ENCODE measurements at regions not wholly inside any gene's neighbourhood (a gene's known extent, or its start where the extent isn't known, plus 50 kb on each side); places are given as distances from the start of the nearest gene placed in this dataset.

DNA sequence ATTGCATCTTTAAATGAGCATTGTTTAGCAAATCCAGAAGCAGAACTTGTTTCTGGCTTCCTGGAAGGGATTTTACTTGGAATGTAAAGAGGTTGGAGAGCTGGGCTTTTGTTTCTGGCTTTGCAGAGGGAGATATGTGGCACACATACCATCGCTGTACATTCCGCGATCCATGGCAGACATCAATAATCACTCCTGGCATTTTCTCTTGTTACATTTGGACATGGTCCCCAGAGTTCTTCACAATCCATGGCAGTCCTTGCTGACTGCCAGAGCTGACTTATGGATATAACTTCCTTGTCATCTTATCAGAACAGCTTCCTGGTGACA, 445.6 kb upstream of the SPRED2 start:
- no peak for DNase-seq

DNA sequence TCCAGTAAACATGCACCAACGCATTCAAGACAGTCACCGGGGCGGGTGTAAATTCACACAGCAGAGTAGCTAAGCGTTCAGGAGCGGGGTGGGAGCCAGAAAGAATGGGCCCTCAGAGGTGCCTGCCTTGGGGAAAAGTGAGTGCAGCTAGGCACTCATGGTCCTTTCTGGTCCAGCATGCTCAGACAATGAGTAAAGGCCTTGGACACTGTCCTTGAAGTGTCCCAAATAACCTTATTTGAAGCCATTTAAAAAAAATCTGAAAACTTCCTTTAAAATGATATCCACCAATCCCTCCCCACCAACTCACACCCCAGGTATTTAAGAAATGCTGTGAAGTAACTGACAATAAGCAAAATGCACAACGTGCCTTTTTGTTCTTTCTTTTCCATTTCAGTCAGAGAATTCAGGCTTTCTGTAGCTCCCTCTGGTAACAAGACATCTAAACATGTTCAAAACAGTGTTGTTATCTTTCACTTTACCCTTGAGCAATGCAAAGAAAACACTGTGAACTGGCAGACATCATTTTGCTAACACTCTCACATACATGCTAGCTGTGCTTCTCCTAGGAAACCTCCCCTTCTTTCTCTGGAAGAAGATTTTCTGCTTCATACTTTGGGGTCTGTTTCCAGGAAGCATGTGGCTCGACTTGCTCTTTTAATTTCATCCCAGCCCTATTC, 445.1 kb upstream of the SPRED2 start:
- no peak for DNase-seq

DNA sequence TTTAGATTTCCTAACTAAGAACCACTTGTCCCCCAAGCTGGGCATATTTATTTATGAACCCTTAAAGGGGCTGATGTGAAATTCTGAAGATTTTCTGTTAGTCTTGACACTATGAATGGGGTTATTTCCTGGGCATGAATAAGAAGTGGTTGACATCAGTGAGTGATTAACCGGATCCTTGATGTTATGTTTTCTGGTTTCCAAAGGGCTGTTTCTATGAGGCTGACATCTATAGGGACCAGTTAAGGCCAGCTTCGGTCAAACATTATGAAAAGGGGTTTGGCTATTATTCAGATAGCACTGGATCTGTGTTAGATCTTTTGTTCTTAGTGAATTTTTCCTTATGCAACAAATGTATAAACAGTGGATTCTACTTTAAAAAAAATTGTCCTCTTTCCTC, 443.7 kb upstream of the SPRED2 start:
- DNase-seq = no peak

DNA sequence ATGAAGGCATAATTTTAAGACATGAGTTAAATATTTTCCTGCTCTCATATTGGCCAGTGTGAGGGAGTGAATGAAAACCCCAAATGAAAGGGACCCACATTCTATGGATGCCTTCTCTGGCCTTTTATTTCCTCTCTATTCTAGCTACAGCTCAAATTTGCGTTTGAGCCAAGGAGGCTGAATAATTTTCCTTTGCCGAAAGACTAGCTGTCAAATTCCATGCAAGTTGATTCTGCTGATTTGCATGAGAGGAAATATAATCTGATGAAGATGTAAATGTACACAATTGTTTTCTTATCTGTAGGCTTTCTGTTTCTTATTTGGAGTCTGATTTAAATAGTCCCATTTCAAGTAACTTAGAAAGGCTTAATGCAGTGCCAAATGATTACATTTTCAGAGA, 438.4 kb upstream of the SPRED2 start:
- DNase-seq = no peak

DNA sequence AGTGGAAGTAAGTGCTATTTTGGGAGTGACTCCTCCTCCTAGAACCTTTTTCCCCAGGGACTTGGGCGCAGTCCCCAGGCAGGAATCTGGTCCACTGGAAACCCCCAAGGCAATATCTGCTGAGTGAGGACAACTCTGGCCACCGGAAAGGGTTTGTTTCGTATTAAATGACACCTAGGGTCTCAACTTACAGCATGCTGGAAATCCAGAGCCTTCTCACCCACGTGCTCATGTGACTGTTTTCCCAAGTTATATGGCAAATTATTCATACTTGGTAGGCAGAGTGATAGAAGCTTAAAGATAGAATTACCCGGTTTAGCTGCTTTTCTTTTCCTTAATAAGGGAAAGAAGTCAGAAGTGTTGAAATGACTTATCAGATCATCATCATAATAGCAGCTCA, 436.9 kb upstream of the SPRED2 start:
- no peak for DNase-seq

DNA sequence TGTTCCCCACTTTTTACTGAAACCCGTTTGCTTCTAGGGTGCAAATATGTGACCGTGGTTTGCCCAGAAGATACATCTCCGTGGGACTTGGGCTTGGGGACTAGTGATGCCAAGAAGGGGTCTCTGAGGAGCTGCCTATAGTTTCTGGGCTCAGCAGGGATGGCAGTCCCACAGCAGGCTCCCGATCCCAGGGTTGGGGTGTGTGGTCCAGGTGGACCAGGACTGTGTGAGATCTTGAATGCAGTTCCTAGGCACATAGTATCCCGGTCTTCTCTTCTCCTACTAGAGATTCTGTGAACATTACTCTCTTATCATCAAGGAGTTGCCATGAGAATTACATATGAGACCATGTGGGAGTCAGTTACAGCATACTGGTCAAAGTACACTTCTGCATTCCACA, 435.8 kb upstream of the SPRED2 start:
- no peak for DNase-seq

DNA sequence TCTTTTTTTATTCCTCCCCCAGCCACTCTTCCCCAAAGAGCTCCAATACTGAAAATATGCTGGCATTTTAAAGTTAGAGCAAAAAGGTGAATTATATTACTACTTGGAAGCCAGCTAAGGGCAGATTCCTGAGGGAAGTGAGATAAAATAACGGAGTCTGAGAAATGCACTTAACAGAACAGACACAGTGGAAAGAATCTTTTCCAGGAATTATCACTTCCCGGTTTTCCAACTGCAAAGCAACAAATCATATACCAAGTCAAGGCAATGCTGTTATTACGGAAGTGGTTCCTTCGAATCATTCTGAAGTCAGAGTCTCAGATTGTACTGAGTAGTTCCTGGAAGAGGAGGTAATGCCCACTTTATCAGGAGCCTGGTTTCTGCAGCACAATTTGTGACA, 435.0 kb upstream of the SPRED2 start:
- no peak for DNase-seq

DNA sequence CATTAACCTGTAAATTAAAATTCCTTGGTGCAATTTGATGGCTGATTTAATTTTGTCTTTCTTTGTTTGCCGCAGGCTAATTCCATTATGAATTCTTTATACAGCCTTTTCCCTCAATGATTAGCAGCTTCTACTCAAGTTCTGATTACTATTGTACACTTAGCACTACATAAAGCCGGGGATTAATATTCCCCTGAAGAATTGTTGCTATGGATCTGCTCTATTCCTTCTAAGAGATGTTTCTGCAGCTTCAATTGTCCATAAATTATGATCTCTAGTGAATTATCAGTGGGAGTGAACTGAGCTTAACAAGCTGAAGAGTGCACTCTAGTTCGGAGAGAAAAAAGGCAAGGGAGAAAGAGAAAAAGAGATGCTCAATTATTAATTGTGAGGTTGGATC, 433.7 kb upstream of the SPRED2 start:
- no peak for DNase-seq

DNA sequence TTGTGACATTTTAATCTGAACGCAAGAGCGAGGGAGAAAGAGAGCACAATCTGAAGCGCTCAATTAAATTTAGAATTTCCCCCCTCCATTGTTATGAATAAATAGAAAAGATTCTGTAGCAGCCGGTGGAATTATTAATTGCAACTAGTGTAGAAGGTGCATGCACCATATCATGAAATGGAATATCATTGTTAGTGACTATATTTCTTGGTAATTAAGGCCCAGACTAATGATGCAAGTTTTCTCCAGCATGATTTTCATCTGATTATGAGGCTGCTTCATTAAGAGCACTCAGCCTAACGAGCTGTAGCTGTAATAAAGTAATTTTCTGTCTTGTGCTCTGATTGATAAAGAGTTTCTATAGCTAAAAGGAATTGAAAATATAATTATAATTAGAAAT, 432.2 kb upstream of the SPRED2 start:
- DNase-seq = no peak

DNA sequence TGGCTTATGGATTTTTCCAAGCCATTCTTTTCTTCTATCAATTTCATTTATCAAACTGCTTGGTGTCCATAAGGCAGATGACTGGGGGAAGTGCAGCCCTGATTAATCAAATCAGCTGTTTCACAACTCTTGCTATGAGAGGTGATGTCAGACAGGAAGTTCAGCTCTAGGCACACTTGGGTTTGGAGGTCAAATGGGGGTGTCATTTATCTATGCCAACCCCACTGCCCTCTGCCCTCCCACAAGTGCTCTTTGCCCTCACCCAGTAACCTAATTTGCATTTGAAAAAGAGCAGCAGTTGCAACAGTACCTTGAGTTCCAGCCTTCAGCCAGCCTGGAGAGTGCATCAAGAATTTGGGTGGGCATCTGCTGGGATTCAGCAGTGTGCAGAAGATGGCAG, 431.3 kb upstream of the SPRED2 start:
- no peak for DNase-seq

DNA sequence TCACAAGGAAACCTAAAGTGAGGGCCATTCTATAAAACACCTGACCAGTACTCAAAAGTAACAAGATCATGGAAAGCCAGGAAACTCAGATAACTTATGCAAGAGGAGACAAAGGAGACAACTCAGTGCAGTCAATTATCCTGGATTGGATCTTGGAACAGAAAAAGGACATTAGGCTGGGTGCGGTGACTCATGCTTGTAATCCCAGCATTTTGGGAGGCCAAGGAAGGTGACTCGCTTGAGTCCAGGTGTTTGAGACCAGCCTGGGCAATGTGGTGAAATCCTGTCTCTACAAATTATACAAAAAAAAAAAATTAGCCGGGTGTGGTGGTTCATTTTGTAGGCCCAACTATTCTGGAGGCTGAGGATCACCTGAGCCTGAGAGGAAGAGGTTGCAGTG, 424.5 kb upstream of the SPRED2 start:
- DNase-seq = no peak

DNA sequence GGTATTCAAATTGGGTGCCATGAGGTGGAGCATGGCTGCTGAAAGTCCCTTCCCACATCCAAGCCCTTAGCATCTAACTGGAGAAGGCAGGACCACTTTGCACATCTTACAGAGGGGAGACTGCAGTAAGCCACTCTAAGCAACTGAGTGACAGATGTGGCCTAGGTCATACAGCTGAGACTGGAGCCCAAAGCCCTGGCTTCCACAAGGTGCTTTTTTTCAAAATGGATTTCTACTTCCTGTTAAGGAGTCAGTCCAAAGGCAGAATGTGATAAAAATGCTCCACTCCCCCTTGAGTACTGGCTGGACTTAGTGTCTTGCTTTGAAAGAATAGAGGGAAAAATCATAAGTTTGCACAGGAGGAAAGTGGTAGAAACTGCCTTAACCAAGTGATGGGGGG, 424.0 kb upstream of the SPRED2 start:
- DNase-seq = no peak

DNA sequence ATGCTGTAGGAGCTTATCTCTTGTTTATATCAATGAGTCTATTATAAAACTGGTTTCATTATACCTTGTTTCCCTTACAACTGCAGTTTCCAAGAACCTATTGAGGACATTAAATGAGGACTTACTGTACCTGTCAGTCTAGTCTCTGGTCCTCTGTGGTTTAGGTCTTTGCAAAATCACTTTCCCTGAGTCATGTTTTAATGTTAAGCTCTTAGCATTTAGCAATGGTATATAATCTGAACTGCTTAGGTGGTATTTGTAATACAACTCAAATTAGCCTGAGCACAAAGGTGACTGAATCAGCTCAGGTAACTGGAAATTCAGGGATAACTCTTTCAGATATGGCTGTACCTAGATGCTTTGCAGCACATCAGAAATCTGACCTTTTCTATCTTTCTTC, 418.3 kb upstream of the SPRED2 start:
- no peak for DNase-seq

DNA sequence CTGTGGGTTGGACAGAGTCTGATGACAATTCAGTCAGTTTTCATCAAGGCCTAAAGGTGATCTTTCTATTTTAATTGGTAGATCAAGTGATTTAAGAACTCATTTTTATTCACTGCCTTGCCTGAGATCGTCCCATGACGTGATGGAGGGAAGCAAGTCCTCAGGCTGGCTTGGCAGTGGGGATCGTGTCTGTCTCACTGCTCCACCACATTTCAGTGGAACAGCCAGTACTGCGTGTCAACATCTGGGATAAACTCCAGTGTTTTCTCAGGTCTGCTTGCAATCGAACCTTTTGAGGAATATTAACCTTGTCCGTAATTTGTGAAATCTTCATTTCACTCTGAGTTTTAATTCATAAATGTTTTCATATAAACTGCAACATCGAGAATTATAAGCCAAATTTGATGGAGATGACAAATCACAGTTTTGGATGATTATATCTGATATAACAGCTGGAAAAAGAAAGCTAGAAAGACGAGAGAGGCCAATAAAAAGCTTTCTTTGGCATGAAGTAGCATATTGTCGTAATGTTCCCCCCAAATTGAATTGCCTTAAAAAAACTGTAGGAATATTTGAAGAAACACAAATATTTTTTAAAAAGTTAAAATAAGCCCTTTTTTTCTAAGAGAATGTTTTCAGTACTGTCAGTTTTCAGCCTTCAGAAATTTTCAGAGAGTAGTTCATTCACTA, 414.7 kb upstream of the SPRED2 start:
- no peak for DNase-seq

DNA sequence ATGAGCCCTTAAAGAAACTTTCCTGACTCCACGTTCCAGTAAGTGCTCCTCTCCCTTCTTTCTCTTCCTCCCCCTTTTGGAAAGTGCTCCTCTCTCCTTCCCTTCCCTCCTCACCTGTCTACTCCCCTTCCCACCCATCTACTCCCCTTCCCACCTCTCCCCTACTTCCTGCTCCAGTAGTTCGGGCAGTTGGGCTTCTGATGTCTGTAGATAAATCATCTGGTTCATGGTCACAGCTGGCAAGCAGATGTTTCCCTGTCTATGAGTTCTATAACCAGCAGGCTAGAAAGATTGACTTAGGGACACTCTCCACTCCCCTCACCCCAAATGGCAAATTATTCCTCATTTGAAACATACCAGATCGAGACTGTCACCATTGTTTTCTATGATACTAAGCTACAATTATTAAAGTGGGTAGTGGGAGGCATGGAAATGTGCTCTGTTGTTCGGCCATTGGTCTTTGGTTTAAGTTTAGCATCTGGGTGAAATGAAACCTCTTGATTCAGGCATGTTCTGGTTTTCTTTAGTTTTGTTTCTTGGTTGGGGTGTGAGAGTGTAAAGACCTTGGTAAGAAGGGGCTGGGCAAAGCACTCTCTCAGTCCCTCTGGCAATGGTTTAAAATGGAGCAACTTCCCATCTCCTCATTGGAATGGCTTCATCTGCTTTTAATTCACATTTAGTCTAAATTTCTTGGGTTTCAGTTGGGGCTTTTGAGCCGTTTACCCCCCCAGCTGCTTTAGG, 413.2 kb upstream of the SPRED2 start:
- no peak for DNase-seq

DNA sequence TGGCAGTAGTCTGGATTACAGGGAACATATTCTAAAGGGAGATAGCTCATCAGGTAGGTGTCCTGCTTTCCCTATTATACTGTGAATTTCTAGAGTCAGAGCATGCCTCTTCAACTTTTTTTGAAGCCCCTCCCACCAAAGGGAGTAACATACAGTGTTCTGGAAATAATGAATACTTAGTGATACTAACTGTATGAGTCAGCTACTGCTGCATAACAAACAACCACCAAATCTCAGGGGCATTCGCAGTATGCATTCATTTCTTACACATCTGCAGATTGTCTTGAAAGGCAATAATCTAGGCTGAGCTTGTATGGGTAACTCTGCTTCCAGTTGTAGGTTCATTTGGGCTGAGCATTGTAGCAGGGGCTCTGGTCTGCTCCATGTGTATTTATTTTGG, 409.7 kb upstream of the SPRED2 start:
- DNase-seq = no peak

DNA sequence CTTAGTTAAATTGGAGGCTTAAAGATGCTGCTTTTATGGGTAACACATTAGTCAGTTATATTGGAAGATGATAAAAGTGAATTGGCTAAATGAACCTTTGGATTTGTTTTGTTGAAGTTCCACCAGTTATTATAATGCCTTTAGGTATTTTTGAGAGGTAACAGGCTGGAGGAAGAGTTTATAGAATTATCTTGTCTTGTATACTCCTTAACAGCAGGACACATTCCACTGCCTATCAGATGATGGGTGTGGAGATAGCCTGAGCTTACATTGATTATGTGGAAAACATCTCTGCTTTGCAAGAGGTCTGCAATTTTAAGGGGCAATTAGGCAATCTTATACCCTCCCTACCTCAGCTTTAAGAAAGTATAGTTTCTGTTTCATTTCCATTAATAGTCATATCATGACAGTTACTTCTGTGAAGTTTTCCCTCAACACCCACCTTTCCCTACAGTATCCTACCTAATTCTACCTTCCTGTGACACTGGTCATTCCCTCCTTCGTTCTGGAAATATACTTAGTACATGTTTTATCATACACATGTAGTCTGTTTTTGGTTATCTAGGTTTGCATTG, 403.7 kb upstream of the SPRED2 start:
- DNase-seq = no peak

DNA sequence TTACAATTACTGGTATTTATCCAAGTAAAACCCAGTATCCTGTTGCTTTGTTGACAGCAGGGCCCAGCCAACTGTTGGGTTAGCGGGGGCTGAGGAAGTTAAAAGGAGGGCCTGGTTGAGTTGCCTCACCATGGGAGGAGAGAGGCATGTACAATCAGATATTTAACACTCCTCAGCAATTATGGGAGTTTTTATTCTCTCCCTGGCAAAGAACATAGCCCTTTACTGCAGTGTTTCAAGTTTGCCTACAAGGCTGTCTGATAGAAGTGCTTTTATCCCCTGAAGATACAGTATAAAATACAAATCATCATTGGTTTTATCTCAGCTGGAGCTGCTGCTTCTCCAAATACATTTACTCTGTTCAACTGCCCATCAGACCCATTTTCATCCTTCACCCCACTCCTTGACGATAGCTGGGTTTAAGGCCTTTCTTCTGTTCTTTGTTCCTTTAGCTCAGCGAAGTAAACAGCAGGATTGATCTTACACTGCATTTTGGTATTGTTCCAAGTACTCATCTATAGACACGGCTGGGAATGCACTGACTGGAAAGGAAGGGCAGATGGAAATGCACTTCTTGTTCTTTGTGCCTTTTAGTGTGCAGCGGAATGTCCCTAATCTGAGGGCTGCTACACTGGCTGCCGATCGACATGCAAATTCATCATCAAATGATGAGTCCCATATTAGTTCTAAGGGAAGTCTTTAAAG, 402.5 kb upstream of the SPRED2 start:
- no peak for DNase-seq

DNA sequence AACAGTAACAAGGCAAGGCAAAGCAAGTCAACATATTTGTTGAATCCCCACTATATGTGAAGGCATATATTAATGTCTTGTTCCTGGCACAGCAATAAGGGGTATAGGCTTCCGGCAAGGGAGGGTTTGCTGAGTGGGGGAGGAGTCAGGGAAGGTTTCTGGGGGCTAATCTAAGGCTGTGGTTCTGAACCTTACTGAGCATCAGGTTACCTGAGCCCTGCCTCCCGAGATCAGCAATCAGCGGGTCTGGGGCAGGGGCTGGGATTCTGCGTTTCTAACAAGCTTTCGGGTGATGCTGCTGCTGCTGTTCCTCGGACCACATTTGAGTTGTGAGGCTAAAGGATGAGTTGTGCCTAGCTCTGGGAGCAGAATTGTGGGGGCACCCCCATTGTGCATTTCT, 401.7 kb upstream of the SPRED2 start:
- DNase-seq = no peak

DNA sequence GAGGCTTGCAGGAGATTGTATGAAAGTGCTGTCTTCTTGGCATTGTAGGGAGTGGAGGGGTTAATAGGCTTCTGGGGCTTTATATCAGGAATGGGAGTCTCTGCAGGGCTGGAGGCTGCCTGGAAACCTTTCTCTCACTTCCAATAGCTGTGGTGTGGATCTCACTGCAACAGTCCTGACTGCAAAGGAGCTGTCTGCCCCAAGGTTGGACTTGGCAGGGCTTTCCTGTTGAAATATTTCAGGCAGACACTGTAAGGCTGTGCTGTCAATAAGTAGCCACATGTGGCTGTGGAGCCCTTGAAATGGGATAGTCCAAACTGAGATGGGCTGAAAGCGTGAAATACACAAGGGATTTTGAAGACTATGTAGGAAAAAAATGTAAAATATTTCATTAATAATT, 399.1 kb upstream of the SPRED2 start:
- DNase-seq = no peak

DNA sequence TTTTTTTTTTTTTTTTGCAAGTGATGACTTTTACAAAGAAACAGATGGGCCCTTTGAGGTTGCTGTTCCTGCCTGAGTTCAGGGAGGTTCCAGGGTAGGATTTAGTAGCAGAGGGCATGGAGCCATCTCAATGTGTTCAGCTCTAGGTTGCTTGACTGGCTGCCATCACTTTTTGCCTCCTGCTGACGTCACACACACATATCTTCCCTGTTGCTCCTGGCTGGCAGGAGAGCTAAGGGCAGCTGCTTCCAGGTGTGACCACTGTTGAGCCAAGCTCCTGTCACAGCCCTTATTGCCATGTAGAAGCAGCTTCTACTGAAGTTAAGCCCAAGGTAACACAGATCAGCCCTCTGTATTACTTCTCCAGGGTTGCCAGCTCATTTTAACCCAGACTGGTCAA, 394.2 kb upstream of the SPRED2 start:
- no peak for DNase-seq

DNA sequence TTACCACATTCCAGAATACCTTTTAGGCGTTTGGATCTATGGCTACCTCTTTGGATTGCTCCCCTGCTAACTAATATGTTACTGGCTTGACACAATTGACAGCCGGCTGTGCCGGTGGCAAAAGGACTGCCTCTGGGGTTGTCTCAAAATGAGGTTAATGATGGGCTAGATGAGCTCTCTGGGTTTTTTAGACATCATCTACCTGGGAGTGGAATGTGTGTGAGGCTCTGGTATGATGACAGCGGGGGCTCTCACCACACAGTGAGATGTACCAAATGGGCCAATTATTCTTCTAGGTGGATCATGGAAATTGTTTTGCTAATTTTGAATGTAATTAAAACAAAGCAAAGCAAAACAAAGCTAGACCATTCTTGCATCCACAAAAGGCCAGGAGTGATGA, 391.1 kb upstream of the SPRED2 start:
- no peak for DNase-seq

DNA sequence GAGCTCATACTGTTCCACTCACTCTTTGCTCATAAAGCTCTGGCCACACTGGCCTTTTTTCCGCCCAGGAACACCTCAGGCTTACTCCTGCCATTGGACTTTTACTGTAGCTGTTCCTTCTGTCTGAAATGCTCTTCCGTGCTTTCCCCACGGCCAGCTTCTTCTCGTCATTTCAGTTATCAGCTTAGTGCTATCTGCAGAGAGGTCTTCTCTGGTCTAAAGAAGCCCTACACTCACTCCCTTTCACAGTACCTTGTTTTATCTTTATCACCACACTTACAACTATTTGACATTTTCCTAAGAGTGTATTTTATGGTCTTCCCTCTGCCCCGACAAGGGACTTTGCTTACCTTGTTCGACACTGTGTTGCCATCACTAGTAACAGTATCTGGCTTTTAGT, 388.1 kb upstream of the SPRED2 start:
- DNase-seq = no peak

DNA sequence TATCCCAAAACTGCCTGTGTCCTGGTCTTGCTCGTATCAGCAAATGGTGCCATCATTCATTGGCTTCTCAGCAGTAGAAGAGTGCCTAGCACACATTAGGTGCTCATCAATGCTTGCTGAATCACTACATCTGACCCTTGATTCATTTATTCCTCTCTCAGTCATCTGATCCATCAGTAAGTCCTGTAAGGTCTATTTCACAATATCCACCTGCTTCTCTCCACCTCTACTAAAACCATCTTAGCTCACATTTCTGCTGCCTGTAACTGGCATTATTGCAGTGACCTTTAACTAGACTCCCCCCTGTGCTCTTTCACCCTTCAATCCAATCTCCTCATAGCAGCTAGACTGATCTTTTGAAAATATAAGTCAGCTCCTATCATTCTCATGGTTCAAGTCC, 387.6 kb upstream of the SPRED2 start:
- DNase-seq = no peak
